ENCODE measurements at regions not wholly inside any gene's neighbourhood (a gene's known extent, or its start where the extent isn't known, plus 50 kb on each side); places are given as distances from the start of the nearest gene placed in this dataset.

DNA sequence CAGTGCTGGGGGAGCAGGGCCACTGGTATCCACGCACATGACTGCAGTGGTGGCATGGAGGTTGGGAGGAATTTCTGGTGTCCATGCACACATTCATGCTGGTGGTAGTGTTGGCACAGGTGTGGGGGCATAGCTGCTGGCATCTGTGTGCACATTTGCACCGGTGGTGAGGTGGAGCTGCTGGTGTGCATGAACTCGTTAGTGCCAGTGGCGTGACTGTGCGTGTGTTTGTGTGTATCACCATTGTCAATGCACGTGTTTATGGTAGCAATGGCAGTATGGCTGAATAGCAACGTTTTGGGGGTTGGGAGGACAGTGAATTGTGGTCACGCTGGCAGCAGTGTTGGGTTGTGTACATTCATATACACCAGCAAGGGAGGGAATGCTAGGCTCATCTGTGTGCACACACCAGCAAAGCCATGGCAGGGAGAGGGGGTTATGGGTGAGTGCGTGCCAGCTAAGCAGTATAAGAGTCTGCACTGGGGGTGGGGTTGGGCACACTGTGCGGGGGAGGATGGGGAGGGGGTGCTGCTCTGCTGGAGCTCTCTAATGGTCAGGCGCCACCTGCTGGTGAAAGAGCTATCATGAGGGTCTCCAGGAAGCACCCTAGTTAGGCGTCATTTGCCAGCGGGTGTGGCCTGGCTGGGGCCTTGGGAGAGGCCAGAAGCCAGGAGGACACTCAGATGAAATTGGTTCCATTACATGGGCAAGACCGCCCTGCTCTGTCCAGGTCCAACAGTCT, 626.1 kb upstream of the ID4 start:
- Histone ChIP-seq H3K79me2 (ENCODE audit: insufficient read depth, low read length) (no peaks in the 10 kb centered on the region), H3K27me3 (ENCODE audit: insufficient read depth, low read length, poor library complexity) (no peaks in the 10 kb centered on the region), H3K4me3 (ENCODE audit: low read depth in 1 of 2, low read length in 2 of 2) (no peak overlapping the region), H4K20me1 (ENCODE audit: insufficient read depth, low read length) (no peaks in the 10 kb centered on the region), H3K27ac (ENCODE audit: low read length) (no peak overlapping the region), H3K4me2 (ENCODE audit: insufficient read depth, low read length) (no peak overlapping the region), H3K4me1 (ENCODE audit: insufficient read depth, low read length) (no peaks in the 10 kb centered on the region), H3K9ac (ENCODE audit: low read depth, low read length) (no peak overlapping the region), H3K36me3 (ENCODE audit: insufficient read depth, low read length) (no peaks in the 10 kb centered on the region), H3K9me3 (ENCODE audit: insufficient read depth, low read length, severe bottlenecking) (no peaks in the 10 kb centered on the region), H2AFZ (ENCODE audit: low read depth, low read length) (no peak overlapping the region)
- ATAC-seq (ENCODE audit: insufficient read depth, low read depth) (peak; percentile 64; the same call in 2 of the 3 replicates), DNase-seq (peak; percentile 44)
- TF ChIP-seq CTCF (IDR thresholded peaks at IDR 0.05; ENCODE audit: borderline replicate concordance, extremely low read depth, low read length, poor library complexity, severe bottlenecking) (peak; percentile 53), EZH2 (IDR thresholded peaks at IDR 0.05; ENCODE audit: borderline replicate concordance, low read depth, low read length, severe bottlenecking) (no peak)

GRCh38 chr6:19214231-19214630, 622.9 kb upstream of the ID4 start:
- H3K9ac ChIP-seq (ENCODE audit: low read depth, low read length) = no peak overlapping the region
- ATAC-seq (ENCODE audit: insufficient read depth, low read depth) (no peak), DNase-seq (no peak)
- no peaks in the 10 kb centered on the region for H3K4me1 ChIP-seq (ENCODE audit: insufficient read depth, low read length)
- no peaks in the 10 kb centered on the region for H3K9me3 ChIP-seq (ENCODE audit: insufficient read depth, low read length, severe bottlenecking)
- no peaks in the 10 kb centered on the region for H4K20me1 ChIP-seq (ENCODE audit: insufficient read depth, low read length)
- TF ChIP-seq CTCF (IDR thresholded peaks at IDR 0.05; ENCODE audit: borderline replicate concordance, extremely low read depth, low read length, poor library complexity, severe bottlenecking) (no peak), EZH2 (IDR thresholded peaks at IDR 0.05; ENCODE audit: borderline replicate concordance, low read depth, low read length, severe bottlenecking) (no peak)
- no peaks in the 10 kb centered on the region for H3K79me2 ChIP-seq (ENCODE audit: insufficient read depth, low read length)
- H2AFZ ChIP-seq (ENCODE audit: low read depth, low read length) = no peak overlapping the region
- no peak overlapping the region for H3K27ac ChIP-seq (ENCODE audit: low read length)
- no peak overlapping the region for H3K4me2 ChIP-seq (ENCODE audit: insufficient read depth, low read length)
- no peak overlapping the region for H3K4me3 ChIP-seq (ENCODE audit: low read depth in 1 of 2, low read length in 2 of 2)
- no peaks in the 10 kb centered on the region for H3K36me3 ChIP-seq (ENCODE audit: insufficient read depth, low read length)
- H3K27me3 ChIP-seq (ENCODE audit: insufficient read depth, low read length, poor library complexity) = no peaks in the 10 kb centered on the region

DNA sequence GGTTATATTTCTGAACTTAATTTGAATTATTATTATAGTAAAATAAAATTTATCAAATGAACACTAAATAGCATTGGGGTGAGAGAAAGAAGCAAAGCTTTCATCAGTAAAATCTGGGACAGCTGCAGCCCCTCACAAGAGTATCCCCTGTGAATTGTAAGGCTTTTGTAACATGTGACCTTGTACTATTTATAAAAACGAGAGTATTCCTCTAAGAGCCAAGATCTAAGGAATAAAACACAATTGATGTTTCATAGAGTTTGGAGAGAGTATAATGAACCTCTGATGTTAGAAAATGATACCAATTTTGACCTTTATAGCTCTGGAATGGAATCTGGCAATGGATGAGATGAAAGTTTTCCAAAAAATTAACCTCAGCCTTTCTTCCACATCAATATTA, 617.2 kb upstream of the ID4 start:
- Histone ChIP-seq H3K36me3 (ENCODE audit: insufficient read depth, low read length) (no peaks in the 10 kb centered on the region), H3K4me3 (ENCODE audit: low read depth in 1 of 2, low read length in 2 of 2) (no peak overlapping the region), H3K4me2 (ENCODE audit: insufficient read depth, low read length) (no peak overlapping the region), H2AFZ (ENCODE audit: low read depth, low read length) (no peak overlapping the region), H3K27ac (ENCODE audit: low read length) (no peak overlapping the region), H3K79me2 (ENCODE audit: insufficient read depth, low read length) (no peaks in the 10 kb centered on the region), H3K27me3 (ENCODE audit: insufficient read depth, low read length, poor library complexity) (no peaks in the 10 kb centered on the region), H3K9ac (ENCODE audit: low read depth, low read length) (no peak overlapping the region), H3K4me1 (ENCODE audit: insufficient read depth, low read length) (no peaks in the 10 kb centered on the region), H4K20me1 (ENCODE audit: insufficient read depth, low read length) (no peaks in the 10 kb centered on the region), H3K9me3 (ENCODE audit: insufficient read depth, low read length, severe bottlenecking) (no peaks in the 10 kb centered on the region)
- TF ChIP-seq CTCF (IDR thresholded peaks at IDR 0.05; ENCODE audit: borderline replicate concordance, extremely low read depth, low read length, poor library complexity, severe bottlenecking) (no peak), EZH2 (IDR thresholded peaks at IDR 0.05; ENCODE audit: borderline replicate concordance, low read depth, low read length, severe bottlenecking) (no peak)
- no peak for ATAC-seq (ENCODE audit: insufficient read depth, low read depth)
- DNase-seq = no peak
